IMR-90 (cell line): ENCODE measurements at regions not wholly inside any gene's neighbourhood (a gene's known extent, or its start where the extent isn't known, plus 50 kb on each side); places are given as distances from the start of the nearest gene placed in this dataset.

ENCODE experiments used
- ATAC-seq: fragments of 200-7000 bp; cut with Tn5 transposase; 2 replicates; pipeline ENCODE4 v1.9.1; 2020; ENCODE audit warnings: low read depth, mild to moderate bottlenecking, moderate library complexity
- BruUV-seq: library from RNA; stranded (reverse); fragments of 400-500 nt; replicated peaks from 2 replicates; lab custom pipeline; 2021; lab: Mats Ljungman, UMichigan
- CTCF ChIA-PET: fragments of 300-600 bp; formaldehyde crosslinking; extraction: SDS; loops from one replicate; lab custom pipeline; 2021; ENCODE audit warnings: antibody characterized with exemption; lab: Yijun Ruan, JAX
- POLR2A ChIA-PET: fragments of 300-600 bp; sonication (Branson Sonifier 250); formaldehyde crosslinking; loops from one replicate; lab custom pipeline; 2022; ENCODE audit warnings: antibody characterized with exemption; ENCODE audit not compliant: unreplicated experiment; lab: Charles Lee
- DNase-seq: peaks from one replicate; pipeline ENCODE4 v3.0.0; 2013
- H2AFZ ChIP-seq: replicated peaks from 2 replicates; pipeline ENCODE3; 2013; ENCODE audit warnings: low read length, mild to moderate bottlenecking; ENCODE audit not compliant: poor library complexity
- H2AK5ac ChIP-seq: 2 replicates; pipeline ENCODE4 v1.6.1; 2013; ENCODE audit warnings: low read depth, low read length, inconsistent platforms
- H2AK9ac ChIP-seq: replicated peaks from 2 replicates; pipeline ENCODE3; 2013; ENCODE audit warnings: mild to moderate bottlenecking, low read depth, low read length, moderate library complexity; ENCODE audit not compliant: poor library complexity
- H2BK120ac ChIP-seq: 2 replicates; pipeline ENCODE4 v1.6.1; 2013; ENCODE audit warnings: low read depth, low read length, inconsistent platforms
- H2BK15ac ChIP-seq: 3 replicates; pipeline ENCODE4 v1.6.1; 2013; ENCODE audit warnings: low read depth, low read length, inconsistent platforms
- H2BK20ac ChIP-seq: 2 replicates; pipeline ENCODE4 v1.6.1; 2013; ENCODE audit warnings: low read depth, mild to moderate bottlenecking, inconsistent platforms, low read length, moderate library complexity
- H2BK5ac ChIP-seq: 2 replicates; pipeline ENCODE4 v1.6.1; 2013; ENCODE audit warnings: mild to moderate bottlenecking, low read depth, low read length, inconsistent platforms; ENCODE audit not compliant: poor library complexity, severe bottlenecking
- H3K14ac ChIP-seq: replicated peaks from 2 replicates; pipeline ENCODE4 v1.6.1; 2013; ENCODE audit warnings: low read depth, low read length, inconsistent platforms
- H3K18ac ChIP-seq: 2 replicates; pipeline ENCODE4 v1.6.1; 2013; ENCODE audit warnings: low read depth, low read length, control low read depth
- H3K23ac ChIP-seq: 2 replicates; pipeline ENCODE4 v1.6.1; 2013; ENCODE audit warnings: low read depth, low read length, inconsistent platforms
- H3K27ac ChIP-seq: 2 replicates; pipeline ENCODE4 v1.5.1; 2013; ENCODE audit warnings: mild to moderate bottlenecking, control low read depth, low read length; ENCODE audit not compliant: insufficient read depth
- H3K27me3 ChIP-seq: 2 replicates; pipeline ENCODE4 v1.6.1; 2013; ENCODE audit warnings: low read length; ENCODE audit not compliant: control insufficient read depth, insufficient read depth
- H3K36me3 ChIP-seq: 2 replicates; pipeline ENCODE4 v1.6.1; 2013; ENCODE audit warnings: low read length, mixed read lengths; ENCODE audit not compliant: control insufficient read depth, insufficient read depth
- H3K4ac ChIP-seq: 2 replicates; pipeline ENCODE4 v1.6.1; 2013; ENCODE audit warnings: low read depth, low read length, inconsistent platforms
- H3K4me1 ChIP-seq: 2 replicates; pipeline ENCODE4 v1.6.1; 2013; ENCODE audit warnings: low read length, mixed read lengths; ENCODE audit not compliant: control insufficient read depth, insufficient read depth
- H3K4me2 ChIP-seq: 2 replicates; pipeline ENCODE4 v1.6.1; 2013; ENCODE audit warnings: low read depth, mild to moderate bottlenecking, control low read depth, low read length, moderate library complexity
- H3K4me3 ChIP-seq: 2 replicates; pipeline ENCODE4 v1.5.1; 2013; ENCODE audit warnings: low read depth, mild to moderate bottlenecking, control low read depth, low read length, moderate library complexity; ENCODE audit not compliant: insufficient read depth
- H3K56ac ChIP-seq: 2 replicates; pipeline ENCODE4 v1.6.1; 2013; ENCODE audit warnings: low read length, inconsistent platforms; ENCODE audit not compliant: insufficient read depth; ENCODE audit errors: extremely low read depth
- H3K79me1 ChIP-seq, 2 experiments: 2 replicates each; pipeline ENCODE4 v1.6.1; 2013; ENCODE audit warnings: low read length in 2 of 2, inconsistent platforms in 1 of 2, low read depth in 1 of 2
- H3K9ac ChIP-seq: 2 replicates; pipeline ENCODE4 v1.6.1; 2013; ENCODE audit warnings: low read depth, low read length, control low read depth
- H3K9me1 ChIP-seq: 2 replicates; pipeline ENCODE4 v1.6.1; 2013; ENCODE audit warnings: low read length, inconsistent platforms; ENCODE audit not compliant: insufficient read depth
- H3K9me3 ChIP-seq: 2 replicates; pipeline ENCODE4 v1.6.1; 2013; ENCODE audit warnings: low read length; ENCODE audit not compliant: control insufficient read depth, insufficient read depth
- H4K20me1 ChIP-seq: 2 replicates; pipeline ENCODE4 v1.6.1; 2013; ENCODE audit warnings: low read length, inconsistent platforms; ENCODE audit not compliant: insufficient read depth
- H4K5ac ChIP-seq: 2 replicates; pipeline ENCODE4 v1.6.1; 2013; ENCODE audit warnings: mild to moderate bottlenecking, low read depth, low read length, control low read depth
- H4K8ac ChIP-seq, 2 experiments: 2 replicates each; pipeline ENCODE4 v1.6.1; 2013; ENCODE audit warnings: low read depth in 2 of 2, low read length in 2 of 2, control low read depth in 1 of 2, inconsistent platforms in 1 of 2
- H4K91ac ChIP-seq: 2 replicates; pipeline ENCODE4 v1.6.1; 2013; ENCODE audit warnings: low read depth, low read length, inconsistent platforms; ENCODE audit not compliant: insufficient read depth
- BHLHE40 ChIP-seq: fragments of 150-350 bp; IDR thresholded peaks from 2 replicates; pipeline ENCODE4 v1.6.1; 2016; ENCODE audit warnings: mild to moderate bottlenecking, low read depth, low read length
- CHD1 ChIP-seq: IDR thresholded peaks from 2 replicates; pipeline ENCODE4 v1.6.1; 2012; ENCODE audit warnings: low read depth, low read length, improper control_type of control experiment
- CTCF ChIP-seq: conservative IDR thresholded peaks from 2 replicates; pipeline ENCODE4 v1.5.1; 2012; ENCODE audit warnings: mild to moderate bottlenecking, low read depth, low read length, improper control_type of control experiment
- MAZ ChIP-seq: IDR thresholded peaks from 2 replicates; pipeline ENCODE4 v1.6.1; 2012; ENCODE audit warnings: low read depth, mild to moderate bottlenecking, low read length, improper control_type of control experiment, moderate library complexity, borderline replicate concordance
- RAD21 ChIP-seq: IDR thresholded peaks from 2 replicates; pipeline ENCODE4 v1.6.1; 2012; ENCODE audit warnings: low read length, improper control_type of control experiment
- SMC3 ChIP-seq: fragments of 150-350 bp; IDR thresholded peaks from 2 replicates; pipeline ENCODE4 v1.6.1; 2016; ENCODE audit warnings: low read depth, mild to moderate bottlenecking, antibody characterized with exemption, low read length, moderate library complexity
- USF2 ChIP-seq: fragments of 150-350 bp; IDR thresholded peaks from 2 replicates; pipeline ENCODE4 v1.6.1; 2017; ENCODE audit warnings: mild to moderate bottlenecking, antibody characterized with exemption, low read length, low read depth
- WGBS, 2 experiments: methylation state at CpG; one replicate each; pipeline versions ENCODE4 v1.1.5 to v1.1.7; 2013; ENCODE audit warnings: missing lambda C conversion rate in 2 of 2; ENCODE audit not compliant: insufficient read length in 1 of 2; ENCODE audit errors: extremely low coverage in 2 of 2; 5-methylcytosine and 5-hydroxymethylcytosine counted together
- dilution Hi-C: fragments of 300-500 bp; cut with HindIII; formaldehyde crosslinking; loops from one replicate; pipeline ENCODE4 v1.14.3; 2018; ENCODE audit warnings: low sequenced_read_pairs; ENCODE audit not compliant: unreplicated experiment
- in situ Hi-C: fragments of 300-500 bp; cut with MboI; formaldehyde crosslinking; loops from 3 replicates; pipeline ENCODE4 v1.14.3; 2019; ENCODE audit warnings: low sequenced_read_pairs, inconsistent platforms, mixed read lengths
- intact Hi-C: fragments of 100-400 bp; cut with micrococcal nuclease; formaldehyde crosslinking; loops from 2 replicates; pipeline ENCODE4 v1.10.0; 2022

- Histone ChIP-seq H2AFZ (no peak overlapping the region), H3K79me1 (no peaks in the 10 kb centered on the region), H3K23ac (no peak overlapping the region), H3K9ac (no peak overlapping the region), H3K14ac (no peak overlapping the region), H3K56ac (no peak overlapping the region), H2BK15ac (no peak overlapping the region), H2BK120ac (no peak overlapping the region), H2BK20ac (no peak overlapping the region), H3K18ac (no peak overlapping the region), H3K9me3 (no peaks in the 10 kb centered on the region), H3K36me3 (no peaks in the 10 kb centered on the region), H2AK5ac (no peak overlapping the region), H3K27ac (no peak overlapping the region), H3K4ac (no peak overlapping the region), H4K8ac (no peak overlapping the region), H2BK5ac (no peak overlapping the region), H3K4me3 (no peak overlapping the region), H2AK9ac (no peak overlapping the region), H4K20me1 (no peaks in the 10 kb centered on the region), H3K4me1 (no peaks in the 10 kb centered on the region), H3K27me3 (peaks cover 2% of the 10 kb centered on the region; the same call in 1 of the 2 replicates), H4K5ac (no peak overlapping the region), H4K91ac (no peak overlapping the region), H3K4me2 (no peak overlapping the region), H3K9me1 (no peaks in the 10 kb centered on the region)
- in situ Hi-C loops (no loop called here), intact Hi-C loops (no loop called here), dilution Hi-C loops (no loop called here)
- WGBS, 2 experiments = 96% methylated on average over 4 of the region's 9 CpGs; no CpG with 5 or more reads in 1 of the 2 experiments
- ATAC-seq (no peak), DNase-seq (no peak)
- TF ChIP-seq RAD21 (no peak), USF2 (no peak), SMC3 (no peak), CHD1 (no peak), CTCF (no peak), BHLHE40 (no peak), MAZ (no peak)
- CTCF ChIA-PET = no interaction called here
- POLR2A ChIA-PET = no interaction called here
- no TSS peak for BruUV-seq
These were observed 155.0 kb upstream of the JARID2 start for GRCh38 chr6:15090745-15091384.
